ENCODE measurements at regions not wholly inside any gene's neighbourhood (a gene's known extent, or its start where the extent isn't known, plus 50 kb on each side); places are given as distances from the start of the nearest gene placed in this dataset.

DNA sequence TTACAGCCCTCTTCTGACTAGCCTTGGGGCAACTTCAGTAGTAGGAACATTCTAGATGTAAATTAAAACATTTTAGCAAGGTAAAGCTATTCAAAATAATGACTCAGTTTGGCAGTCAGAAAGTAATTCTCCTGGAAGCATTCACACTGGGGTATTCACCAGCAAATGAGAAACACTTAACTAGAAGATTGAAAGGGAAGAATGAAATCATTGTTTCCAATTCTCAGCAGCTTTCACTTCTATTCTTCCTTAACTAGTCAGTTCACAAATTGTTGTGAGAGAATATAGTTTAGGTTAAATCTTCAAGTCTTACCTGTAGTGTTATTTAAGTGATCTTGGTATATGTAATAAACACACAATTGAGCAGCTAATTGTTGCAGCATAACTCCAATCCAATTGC lies 1135.6 kb upstream of the FAM98A start:
- TF ChIP-seq, protein P1, sequence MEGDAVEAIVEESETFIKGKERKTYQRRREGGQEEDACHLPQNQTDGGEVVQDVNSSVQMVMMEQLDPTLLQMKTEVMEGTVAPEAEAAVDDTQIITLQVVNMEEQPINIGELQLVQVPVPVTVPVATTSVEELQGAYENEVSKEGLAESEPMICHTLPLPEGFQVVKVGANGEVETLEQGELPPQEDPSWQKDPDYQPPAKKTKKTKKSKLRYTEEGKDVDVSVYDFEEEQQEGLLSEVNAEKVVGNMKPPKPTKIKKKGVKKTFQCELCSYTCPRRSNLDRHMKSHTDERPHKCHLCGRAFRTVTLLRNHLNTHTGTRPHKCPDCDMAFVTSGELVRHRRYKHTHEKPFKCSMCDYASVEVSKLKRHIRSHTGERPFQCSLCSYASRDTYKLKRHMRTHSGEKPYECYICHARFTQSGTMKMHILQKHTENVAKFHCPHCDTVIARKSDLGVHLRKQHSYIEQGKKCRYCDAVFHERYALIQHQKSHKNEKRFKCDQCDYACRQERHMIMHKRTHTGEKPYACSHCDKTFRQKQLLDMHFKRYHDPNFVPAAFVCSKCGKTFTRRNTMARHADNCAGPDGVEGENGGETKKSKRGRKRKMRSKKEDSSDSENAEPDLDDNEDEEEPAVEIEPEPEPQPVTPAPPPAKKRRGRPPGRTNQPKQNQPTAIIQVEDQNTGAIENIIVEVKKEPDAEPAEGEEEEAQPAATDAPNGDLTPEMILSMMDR (IDR thresholded peaks at IDR 0.05; ENCODE audit: low read length, missing control alignments), result no peak
- no peak for DNase-seq (ENCODE audit: low read depth)

DNA sequence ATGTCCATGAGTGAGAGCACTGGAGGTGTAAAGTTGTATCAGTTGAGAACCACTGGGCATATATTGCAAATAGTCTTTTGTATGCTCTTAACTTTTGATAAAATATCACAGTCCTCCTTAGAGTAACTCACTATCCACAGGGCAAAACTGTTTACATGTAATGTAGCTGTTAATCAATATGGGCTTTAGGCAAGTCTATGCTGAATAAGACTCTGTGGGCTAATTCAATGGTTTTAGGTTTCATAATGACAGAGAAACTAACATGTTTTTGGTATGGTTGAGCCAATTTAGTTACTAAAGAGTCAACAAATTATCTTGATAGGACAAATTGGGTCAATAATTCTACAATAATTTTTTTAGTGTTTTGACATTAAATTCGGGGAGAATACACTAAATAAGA lies 1134.9 kb upstream of the FAM98A start:
- no peak for DNase-seq (ENCODE audit: low read depth)
- TF ChIP-seq, protein P1 (IDR thresholded peaks at IDR 0.05; ENCODE audit: low read length, missing control alignments), result no peak
- H3K4me3 ChIP-seq (replicated peaks; ENCODE audit: low read depth, low read length), result no peak overlapping the region

More for the DNA sequence above, 1135.6 kb upstream of the FAM98A start:
- H3K4me3 ChIP-seq (replicated peaks; ENCODE audit: low read depth, low read length), result no peak overlapping the region

DNA sequence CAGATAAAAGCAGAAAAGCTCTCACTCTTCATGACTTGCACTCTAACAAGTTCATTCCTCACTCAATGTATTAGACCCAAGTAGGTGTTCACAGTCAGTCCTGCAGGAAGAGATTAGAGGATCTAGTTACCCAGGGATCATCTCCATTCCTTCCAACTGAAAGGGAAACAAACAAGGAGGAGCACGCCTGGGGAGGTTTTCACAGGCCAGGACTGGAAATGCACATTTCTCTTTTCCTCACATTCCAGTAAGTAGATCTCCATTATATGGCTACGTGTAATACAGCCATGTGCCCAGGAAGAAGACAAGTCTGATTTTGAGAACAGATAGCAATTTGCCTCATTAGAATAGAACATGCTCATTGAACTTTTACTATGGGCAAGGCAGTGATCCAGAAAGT lies 1132.2 kb upstream of the FAM98A start:
- H3K4me3 ChIP-seq (replicated peaks; ENCODE audit: low read depth, low read length), result no peak overlapping the region
- TF ChIP-seq, protein P1 (IDR thresholded peaks at IDR 0.05; ENCODE audit: low read length, missing control alignments), result no peak
- DNase-seq (ENCODE audit: low read depth), result no peak

DNA sequence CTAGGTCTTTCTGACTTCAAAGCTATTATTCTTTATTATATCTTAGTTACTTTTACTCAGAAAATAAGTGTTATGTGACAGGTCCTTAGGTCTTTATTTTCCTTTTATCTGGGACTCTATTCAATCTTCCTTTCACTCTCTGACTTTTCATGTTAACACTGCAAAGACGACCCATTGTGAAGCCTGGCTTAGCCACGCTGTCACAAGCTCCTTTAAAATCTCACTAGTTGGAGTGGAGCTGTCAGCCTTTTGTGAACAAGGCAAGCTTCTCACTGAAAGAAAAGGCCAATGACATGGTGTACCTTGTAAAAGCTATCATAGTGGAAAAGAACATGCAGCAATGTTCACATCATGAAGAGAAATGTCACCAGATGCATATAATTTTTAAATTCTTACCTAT lies 1130.7 kb upstream of the FAM98A start:
- TF ChIP-seq, protein P1 (IDR thresholded peaks at IDR 0.05; ENCODE audit: low read length, missing control alignments), result no peak
- no peak for DNase-seq (ENCODE audit: low read depth)
- no peak overlapping the region for H3K4me3 ChIP-seq (replicated peaks; ENCODE audit: low read depth, low read length)

DNA sequence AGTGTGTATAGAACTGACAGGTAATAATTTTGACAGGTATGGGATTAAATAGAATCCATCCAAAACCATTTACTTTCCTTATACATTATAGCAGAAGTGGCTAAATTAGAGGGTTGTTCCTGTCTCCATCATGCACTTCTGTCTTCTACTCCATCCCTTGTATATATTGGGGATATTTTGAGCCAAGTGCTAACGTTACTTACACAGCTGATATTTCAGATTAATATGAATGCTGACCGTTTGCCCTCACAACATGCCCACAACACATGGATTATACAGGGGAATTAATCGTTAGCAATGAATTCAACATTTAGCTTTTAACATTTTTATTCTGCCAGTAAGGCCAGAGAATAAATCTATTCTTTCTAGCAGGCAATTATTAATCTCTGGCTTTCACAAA lies 1125.0 kb upstream of the FAM98A start:
- no peak for DNase-seq (ENCODE audit: low read depth)
- no peak overlapping the region for H3K4me3 ChIP-seq (replicated peaks; ENCODE audit: low read depth, low read length)
- TF ChIP-seq, protein P1 (IDR thresholded peaks at IDR 0.05; ENCODE audit: low read length, missing control alignments), result no peak

DNA sequence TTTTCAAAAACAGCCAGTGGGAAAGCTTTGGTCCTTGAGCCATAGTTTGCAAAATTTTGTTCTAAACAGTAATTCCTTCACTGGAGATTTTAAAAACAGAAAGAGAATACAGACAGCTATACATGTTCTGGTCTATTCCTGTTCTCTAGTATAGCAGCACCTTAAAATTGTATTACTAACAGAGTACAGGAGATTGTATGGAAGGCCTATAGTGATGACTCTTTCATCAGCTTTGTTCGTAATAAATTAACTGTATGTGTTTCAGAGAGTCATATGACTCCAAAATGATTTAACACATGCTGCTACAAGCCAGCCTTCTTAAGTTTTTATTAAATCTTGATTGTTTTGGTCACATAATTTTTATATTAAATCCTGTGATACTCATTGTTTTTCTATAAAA lies 1124.6 kb upstream of the FAM98A start:
- no peak overlapping the region for H3K4me3 ChIP-seq (replicated peaks; ENCODE audit: low read depth, low read length)
- DNase-seq (ENCODE audit: low read depth), result no peak
- TF ChIP-seq, protein P1 (IDR thresholded peaks at IDR 0.05; ENCODE audit: low read length, missing control alignments), result no peak

DNA sequence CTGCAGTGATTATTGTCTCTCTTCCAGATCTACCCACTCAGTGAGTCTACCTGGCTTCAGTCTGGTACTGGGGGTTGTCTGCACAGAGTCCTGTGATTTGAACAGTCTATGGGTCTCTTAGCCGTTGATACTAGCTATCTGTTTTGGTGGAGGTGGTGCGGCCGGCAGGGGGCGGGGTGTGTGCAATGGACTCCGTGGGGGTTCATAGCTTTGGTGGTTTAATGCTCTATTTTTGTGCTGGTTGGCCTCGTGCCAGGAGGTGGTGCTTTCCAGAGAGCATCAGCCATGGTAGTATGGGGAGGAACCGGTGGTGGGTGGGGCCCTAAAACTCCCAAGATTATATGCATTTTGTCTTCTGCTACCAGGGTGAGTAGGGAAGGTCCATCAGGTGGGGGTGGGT lies 1120.1 kb upstream of the FAM98A start:
- DNase-seq (ENCODE audit: low read depth), result no peak
- TF ChIP-seq, protein P1 (IDR thresholded peaks at IDR 0.05; ENCODE audit: low read length, missing control alignments), result no peak
- H3K4me3 ChIP-seq (replicated peaks; ENCODE audit: low read depth, low read length), result no peak overlapping the region
